Endothelial cell (in vitro differentiated cells): ENCODE measurements at regions not wholly inside any gene's neighbourhood (a gene's known extent, or its start where the extent isn't known, plus 50 kb on each side); places are given as distances from the start of the nearest gene placed in this dataset.

ENCODE experiments used
- DNase-seq: peaks from one replicate; pipeline ENCODE4 v3.0.0; 2021; ENCODE audit warnings: low spot score
- H3K27ac Mint-ChIP-seq: one replicate; pipeline ENCODE4 v1.8.0; 2021; ENCODE audit warnings: mixed read lengths, inconsistent platforms; ENCODE audit not compliant: unreplicated experiment
- H3K27me3 Mint-ChIP-seq: one replicate; pipeline ENCODE4 v1.8.0; 2021; ENCODE audit warnings: mild to moderate bottlenecking, moderate library complexity, mixed read lengths, inconsistent platforms; ENCODE audit not compliant: unreplicated experiment
- H3K36me3 Mint-ChIP-seq: one replicate; pipeline ENCODE4 v1.8.0; 2021; ENCODE audit warnings: mild to moderate bottlenecking, low read depth, mixed read lengths, inconsistent platforms; ENCODE audit not compliant: unreplicated experiment
- H3K4me1 Mint-ChIP-seq: one replicate; pipeline ENCODE4 v1.8.0; 2021; ENCODE audit warnings: mild to moderate bottlenecking, mixed read lengths, inconsistent platforms; ENCODE audit not compliant: unreplicated experiment
- H3K4me3 Mint-ChIP-seq: one replicate; pipeline ENCODE4 v1.8.0; 2021; ENCODE audit warnings: mild to moderate bottlenecking, mixed read lengths, inconsistent platforms; ENCODE audit not compliant: unreplicated experiment
- H3K9me3 Mint-ChIP-seq: one replicate; pipeline ENCODE4 v1.8.0; 2021; ENCODE audit warnings: mixed read lengths, inconsistent platforms; ENCODE audit not compliant: unreplicated experiment
- TF ChIP-seq, protein P1 (sequence below): fragments of 200-600 bp; sonication (generic); IDR thresholded peaks from one replicate; pipeline ENCODE4 v1.5.0; 2021; ENCODE audit warnings: antibody characterized with exemption; ENCODE audit not compliant: unreplicated experiment

DNA sequence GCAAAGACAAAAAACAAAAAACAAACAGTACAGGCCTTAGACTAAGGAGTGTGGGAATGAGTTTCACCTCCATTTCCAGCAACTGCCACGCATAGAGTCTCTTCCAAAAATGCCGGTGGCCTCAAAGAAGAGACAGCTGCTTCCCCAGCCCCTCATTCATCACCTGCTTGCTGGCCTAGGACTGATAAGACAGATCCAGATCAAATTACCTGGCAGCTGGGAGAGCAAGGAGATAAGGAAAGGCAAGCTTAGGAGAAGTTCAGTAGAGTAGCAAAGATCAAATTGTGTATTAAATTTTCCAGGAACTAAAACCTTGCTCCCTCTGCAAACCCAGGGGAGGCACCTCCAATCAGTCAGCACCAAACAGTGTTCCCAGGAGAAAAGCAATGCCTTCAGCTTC, 325.8 kb upstream of the CTNNB1 start:
- Mint-ChIP-seq H3K4me1 (peaks cover 22% of the 10 kb centered on the region), H3K36me3 (no peaks in the 10 kb centered on the region), H3K27me3 (peaks cover 4% of the 10 kb centered on the region), H3K4me3 (no peak overlapping the region), H3K9me3 (no peaks in the 10 kb centered on the region), H3K27ac (no peak overlapping the region)
- DNase-seq = no peak
- TF ChIP-seq, protein P1, sequence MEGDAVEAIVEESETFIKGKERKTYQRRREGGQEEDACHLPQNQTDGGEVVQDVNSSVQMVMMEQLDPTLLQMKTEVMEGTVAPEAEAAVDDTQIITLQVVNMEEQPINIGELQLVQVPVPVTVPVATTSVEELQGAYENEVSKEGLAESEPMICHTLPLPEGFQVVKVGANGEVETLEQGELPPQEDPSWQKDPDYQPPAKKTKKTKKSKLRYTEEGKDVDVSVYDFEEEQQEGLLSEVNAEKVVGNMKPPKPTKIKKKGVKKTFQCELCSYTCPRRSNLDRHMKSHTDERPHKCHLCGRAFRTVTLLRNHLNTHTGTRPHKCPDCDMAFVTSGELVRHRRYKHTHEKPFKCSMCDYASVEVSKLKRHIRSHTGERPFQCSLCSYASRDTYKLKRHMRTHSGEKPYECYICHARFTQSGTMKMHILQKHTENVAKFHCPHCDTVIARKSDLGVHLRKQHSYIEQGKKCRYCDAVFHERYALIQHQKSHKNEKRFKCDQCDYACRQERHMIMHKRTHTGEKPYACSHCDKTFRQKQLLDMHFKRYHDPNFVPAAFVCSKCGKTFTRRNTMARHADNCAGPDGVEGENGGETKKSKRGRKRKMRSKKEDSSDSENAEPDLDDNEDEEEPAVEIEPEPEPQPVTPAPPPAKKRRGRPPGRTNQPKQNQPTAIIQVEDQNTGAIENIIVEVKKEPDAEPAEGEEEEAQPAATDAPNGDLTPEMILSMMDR = no peak

DNA sequence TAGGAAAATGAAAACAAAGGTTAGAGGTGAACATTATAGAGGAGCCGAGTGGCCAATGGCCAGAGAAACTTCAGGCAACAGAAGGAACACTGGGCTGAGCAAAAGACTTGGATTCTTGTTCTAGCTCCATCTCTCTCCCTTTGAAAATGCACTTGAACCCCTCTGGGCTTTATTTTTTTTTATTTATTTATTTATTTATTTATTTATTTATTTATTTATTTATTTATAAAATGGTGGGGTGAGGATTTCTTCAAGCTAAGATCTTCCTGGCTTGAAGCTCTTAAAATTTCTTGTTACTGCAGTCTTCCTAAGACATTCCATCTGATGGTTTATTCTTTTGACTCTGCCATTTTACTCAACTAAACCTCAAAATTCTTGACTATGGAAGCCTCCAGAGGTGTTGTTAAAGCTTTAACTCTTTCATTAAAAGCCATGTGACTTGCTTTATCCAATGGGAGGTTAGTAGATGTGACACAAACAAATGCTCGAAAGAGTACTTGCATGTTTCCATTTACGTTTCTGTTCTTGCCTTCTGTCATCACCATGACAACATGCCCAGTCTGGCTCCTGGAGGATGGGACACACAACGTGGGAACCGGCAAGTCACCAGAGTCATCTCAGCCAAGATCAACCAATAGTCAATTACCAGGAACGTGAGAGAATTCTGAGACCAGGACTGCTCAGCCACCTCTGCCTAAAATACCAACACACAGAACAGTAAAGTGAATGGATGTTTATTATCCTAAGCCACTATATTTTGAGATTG, 325.2 kb upstream of the CTNNB1 start:
- H3K36me3 Mint-ChIP-seq = no peaks in the 10 kb centered on the region
- DNase-seq = no peak
- peaks cover 22% of the 10 kb centered on the region for H3K4me1 Mint-ChIP-seq
- no peak overlapping the region for H3K4me3 Mint-ChIP-seq
- H3K27me3 Mint-ChIP-seq = peaks cover 4% of the 10 kb centered on the region
- no peak overlapping the region for H3K27ac Mint-ChIP-seq
- TF ChIP-seq, protein P1 = no peak
- H3K9me3 Mint-ChIP-seq = no peaks in the 10 kb centered on the region

- no peaks in the 10 kb centered on the region for H3K36me3 Mint-ChIP-seq
- no peak overlapping the region for H3K27ac Mint-ChIP-seq
- H3K9me3 Mint-ChIP-seq = no peaks in the 10 kb centered on the region
- peaks cover 4% of the 10 kb centered on the region for H3K27me3 Mint-ChIP-seq
- H3K4me1 Mint-ChIP-seq = peaks cover 21% of the 10 kb centered on the region
- no peak overlapping the region for H3K4me3 Mint-ChIP-seq
- TF ChIP-seq, protein P1 = no peak
- no peak for DNase-seq
Measured at GRCh38 chr3:40875581-40875980, 323.7 kb upstream of the CTNNB1 start.

DNA sequence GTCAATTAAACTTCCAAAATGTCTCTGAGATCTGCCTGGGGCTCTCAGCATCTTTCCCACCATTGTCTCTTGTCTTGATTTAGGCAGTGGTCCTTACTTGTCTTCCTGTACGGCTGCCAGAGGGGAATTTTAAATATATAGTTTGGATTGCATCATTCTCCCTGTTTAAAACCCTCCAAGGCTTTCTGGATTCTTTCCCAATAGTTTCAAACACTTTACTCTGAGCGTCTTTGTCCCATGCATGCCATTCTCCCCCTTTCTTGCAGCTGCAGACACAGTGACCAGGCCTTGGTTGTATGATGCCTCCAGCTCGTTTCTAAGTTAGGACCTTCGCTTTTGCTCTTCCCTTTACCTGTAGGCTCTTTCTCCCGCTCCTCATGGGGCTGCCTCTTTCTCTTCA, 323.3 kb upstream of the CTNNB1 start:
- Mint-ChIP-seq H3K27me3 (peaks cover 4% of the 10 kb centered on the region), H3K4me3 (no peak overlapping the region), H3K27ac (no peak overlapping the region), H3K9me3 (no peaks in the 10 kb centered on the region), H3K36me3 (no peaks in the 10 kb centered on the region), H3K4me1 (peaks cover 21% of the 10 kb centered on the region)
- TF ChIP-seq, protein P1 = no peak
- DNase-seq = no peak

DNA sequence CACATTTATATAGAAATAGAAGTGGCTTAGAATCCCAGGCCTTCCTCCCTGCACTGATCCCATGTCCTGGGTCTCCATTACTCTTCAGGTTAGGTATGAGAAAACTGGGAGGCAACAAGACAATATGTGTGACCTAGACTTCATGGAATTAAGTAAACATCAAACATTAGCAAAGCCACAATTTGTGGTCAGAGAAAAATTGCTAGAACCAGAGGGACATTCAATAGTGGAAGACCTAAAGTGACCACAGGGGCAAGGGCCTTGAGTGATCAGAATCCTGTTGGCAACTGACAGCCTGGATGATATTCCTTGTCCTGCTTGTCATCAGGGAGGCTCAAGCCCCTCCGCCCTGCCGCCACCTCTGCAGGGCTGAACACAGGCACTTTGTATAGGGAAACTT, 322.8 kb upstream of the CTNNB1 start:
- TF ChIP-seq, protein P1 = no peak
- Mint-ChIP-seq H3K4me3 (no peak overlapping the region), H3K4me1 (peaks cover 19% of the 10 kb centered on the region), H3K27me3 (peaks cover 4% of the 10 kb centered on the region), H3K9me3 (no peaks in the 10 kb centered on the region), H3K36me3 (no peaks in the 10 kb centered on the region), H3K27ac (no peak overlapping the region)
- DNase-seq = no peak
